HG03521 (cell line): ENCODE measurements at regions not wholly inside any gene's neighbourhood (a gene's known extent, or its start where the extent isn't known, plus 50 kb on each side); places are given as distances from the start of the nearest gene placed in this dataset.

Experiments used
- ATAC-seq: cut with Tn5 transposase; IDR thresholded peaks from one replicate; pipeline ENCODE4 v1.9.1; 2021; ENCODE audit warnings: mild to moderate bottlenecking, moderate library complexity; ENCODE audit not compliant: unreplicated experiment

DNA sequence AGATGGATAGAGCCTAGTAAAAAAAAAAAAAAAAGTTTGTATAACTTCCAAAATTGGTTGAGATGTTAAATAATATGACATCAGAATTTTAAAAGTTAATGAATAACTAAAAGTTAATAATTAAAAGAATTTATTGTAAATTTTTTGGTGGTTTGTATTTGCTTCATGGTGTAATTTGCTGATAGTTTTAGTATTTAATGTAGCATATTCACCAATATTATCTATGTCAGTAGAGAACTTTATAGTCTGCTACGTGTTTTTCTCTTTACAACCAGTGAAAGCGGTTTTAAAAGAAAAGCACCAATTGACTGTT is 51.8 kb upstream of the STEAP4 start:
- no peak for ATAC-seq

DNA sequence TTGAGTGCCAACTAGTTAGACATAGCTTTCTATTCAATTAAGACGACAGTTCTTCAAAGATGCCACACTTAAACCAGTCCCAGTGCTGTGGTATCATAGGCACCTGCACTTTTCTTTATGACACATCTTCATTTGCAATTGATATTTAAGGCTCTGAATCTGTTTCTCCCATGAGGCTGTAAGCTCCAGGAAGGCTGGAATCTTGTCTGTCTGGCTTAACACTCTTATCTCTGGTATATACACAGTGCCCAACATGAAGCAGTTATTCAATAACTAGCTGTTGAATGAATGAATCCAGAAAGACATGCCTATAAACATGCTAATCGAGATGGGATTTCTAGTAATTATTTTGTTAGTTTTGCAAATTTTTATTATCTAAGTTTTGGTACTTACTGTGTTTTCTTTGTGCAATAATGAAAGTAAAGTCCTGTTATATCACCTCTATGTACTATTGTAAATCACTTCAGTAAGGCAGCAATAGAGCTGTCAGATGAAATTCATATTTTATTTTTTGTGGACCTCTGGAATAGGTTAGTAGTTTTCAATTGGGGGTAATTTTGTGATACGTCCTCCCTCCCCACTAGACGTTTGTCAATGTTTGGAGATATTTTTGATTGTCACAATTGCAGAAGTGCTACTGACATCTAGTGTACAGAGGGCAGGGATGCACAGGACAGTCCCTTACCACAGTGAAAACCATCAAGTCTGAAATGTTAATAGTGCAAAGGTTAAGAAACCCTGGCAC is 51.3 kb upstream of the STEAP4 start:
- peak; percentile 64 for ATAC-seq

DNA sequence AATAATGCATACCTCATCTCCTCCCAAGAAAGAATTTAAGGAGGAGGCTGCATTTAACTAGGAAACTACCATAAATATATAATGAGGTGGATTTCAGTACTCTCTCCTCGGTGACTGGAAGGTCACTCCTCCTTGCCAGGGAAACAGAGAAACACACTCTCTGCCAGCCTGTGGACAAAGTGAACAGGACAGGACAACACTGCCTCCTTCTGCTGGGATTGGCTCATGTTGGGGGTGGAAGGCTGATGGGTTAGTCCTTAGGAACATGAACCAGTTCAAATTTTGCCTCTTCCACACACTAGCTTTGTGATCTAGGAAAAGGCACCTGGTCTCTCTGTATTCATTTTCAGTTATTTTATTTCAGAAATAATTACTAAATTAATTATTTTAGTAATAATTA is 50.6 kb upstream of the STEAP4 start:
- no peak for ATAC-seq
